KMS-11 (cell line): ENCODE measurements at regions not wholly inside any gene's neighbourhood (a gene's known extent, or its start where the extent isn't known, plus 50 kb on each side); places are given as distances from the start of the nearest gene placed in this dataset.

ENCODE experiments used
- H2AFZ ChIP-seq: fragments of 200-600 bp; sonication (generic); 2 replicates; pipeline ENCODE4 v1.6.1; 2016; ENCODE audit warnings: antibody characterized with exemption, mixed run types, low read depth
- H3K27ac ChIP-seq: fragments of 200-600 bp; sonication (generic); 2 replicates; pipeline ENCODE4 v1.6.1; 2016; ENCODE audit warnings: mild to moderate bottlenecking, mixed run types
- H3K27me3 ChIP-seq: fragments of 200-600 bp; sonication (generic); 2 replicates; pipeline ENCODE4 v1.6.1; 2017; ENCODE audit warnings: mild to moderate bottlenecking, low read depth, mixed run types, moderate library complexity; ENCODE audit not compliant: insufficient read depth
- H3K36me3 ChIP-seq: fragments of 200-600 bp; sonication (generic); 2 replicates; pipeline ENCODE4 v1.6.1; 2017; ENCODE audit warnings: mild to moderate bottlenecking, mixed run types; ENCODE audit not compliant: insufficient read depth
- H3K4me1 ChIP-seq: fragments of 200-600 bp; sonication (generic); 2 replicates; pipeline ENCODE4 v1.6.1; 2016; ENCODE audit warnings: mild to moderate bottlenecking, low read depth, mixed run types; ENCODE audit not compliant: poor library complexity, severe bottlenecking
- H3K4me2 ChIP-seq: fragments of 200-600 bp; sonication (generic); 2 replicates; pipeline ENCODE4 v1.7.0; 2016; ENCODE audit warnings: mild to moderate bottlenecking, mixed run types
- H3K4me3 ChIP-seq: fragments of 200-600 bp; sonication (generic); IDR thresholded peaks from 2 replicates; pipeline ENCODE4 v1.6.1; 2017; ENCODE audit warnings: low read depth, low read length, mixed read lengths; ENCODE audit not compliant: insufficient read depth
- H3K79me2 ChIP-seq: fragments of 200-600 bp; sonication (generic); 2 replicates; pipeline ENCODE4 v1.6.1; 2016; ENCODE audit warnings: low read depth, mixed run types; ENCODE audit not compliant: insufficient read depth
- H3K9ac ChIP-seq: fragments of 200-600 bp; sonication (generic); 2 replicates; pipeline ENCODE4 v1.6.1; 2016; ENCODE audit warnings: mild to moderate bottlenecking, mixed run types
- H4K20me1 ChIP-seq: fragments of 200-600 bp; sonication (generic); 2 replicates; pipeline ENCODE4 v1.6.1; 2016; ENCODE audit warnings: mild to moderate bottlenecking, mixed run types; ENCODE audit not compliant: insufficient read depth
- CTCF ChIP-seq: fragments of 200-600 bp; sonication (generic); conservative IDR thresholded peaks from 2 replicates; pipeline ENCODE4 v1.6.1; 2017; ENCODE audit warnings: low read depth, mild to moderate bottlenecking, antibody characterized with exemption, low read length, moderate library complexity, mixed read lengths

GRCh38 chr22:47623066-47623762 lies 860.8 kb downstream of the TBC1D22A start:
- no peaks in the 10 kb centered on the region for H3K27me3 ChIP-seq
- no peak for TF ChIP-seq CTCF
- no peaks in the 10 kb centered on the region for H3K36me3 ChIP-seq
- no peak overlapping the region for H2AFZ ChIP-seq
- H3K4me2 ChIP-seq: no peak overlapping the region
- H3K4me1 ChIP-seq: no peaks in the 10 kb centered on the region
- H3K27ac ChIP-seq: no peak overlapping the region
- no peak overlapping the region for H3K9ac ChIP-seq
- H3K79me2 ChIP-seq: no peaks in the 10 kb centered on the region
- H3K4me3 ChIP-seq: no peak overlapping the region
- H4K20me1 ChIP-seq: no peaks in the 10 kb centered on the region

GRCh38 chr22:47622541-47622940 lies 860.1 kb downstream of the TBC1D22A start:
- Histone ChIP-seq H3K4me2 (no peak overlapping the region), H4K20me1 (no peaks in the 10 kb centered on the region), H2AFZ (no peak overlapping the region), H3K27me3 (no peaks in the 10 kb centered on the region), H3K9ac (no peak overlapping the region), H3K4me3 (no peak overlapping the region), H3K79me2 (no peaks in the 10 kb centered on the region), H3K27ac (no peak overlapping the region), H3K36me3 (no peaks in the 10 kb centered on the region), H3K4me1 (no peaks in the 10 kb centered on the region)
- TF ChIP-seq CTCF: no peak

DNA sequence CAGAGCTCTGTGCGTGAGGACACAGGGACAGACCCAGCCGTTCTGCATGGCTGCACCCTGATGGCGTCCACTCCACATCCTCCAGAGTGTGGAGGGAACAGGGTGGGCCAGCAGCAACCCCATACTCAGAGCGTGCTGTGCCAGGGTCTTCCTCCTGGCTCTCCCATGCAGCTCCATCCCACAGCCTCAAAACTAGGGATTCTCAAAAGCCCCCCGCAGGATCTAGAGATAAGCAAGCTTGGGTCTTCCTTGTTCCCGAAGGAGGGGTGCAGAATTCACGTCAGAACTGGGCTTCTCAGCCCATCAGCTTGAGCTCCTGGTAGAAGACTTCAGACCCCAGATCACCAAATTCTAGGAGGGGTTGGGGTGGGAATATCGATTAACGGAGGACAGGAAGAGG lies 858.8 kb downstream of the TBC1D22A start:
- Histone ChIP-seq H3K4me3 (no peak overlapping the region), H3K27ac (no peak overlapping the region), H2AFZ (no peak overlapping the region), H3K36me3 (no peaks in the 10 kb centered on the region), H3K9ac (no peak overlapping the region), H3K4me1 (no peaks in the 10 kb centered on the region), H3K4me2 (no peak overlapping the region), H3K79me2 (no peaks in the 10 kb centered on the region), H4K20me1 (no peaks in the 10 kb centered on the region), H3K27me3 (no peaks in the 10 kb centered on the region)
- no peak for TF ChIP-seq CTCF

DNA sequence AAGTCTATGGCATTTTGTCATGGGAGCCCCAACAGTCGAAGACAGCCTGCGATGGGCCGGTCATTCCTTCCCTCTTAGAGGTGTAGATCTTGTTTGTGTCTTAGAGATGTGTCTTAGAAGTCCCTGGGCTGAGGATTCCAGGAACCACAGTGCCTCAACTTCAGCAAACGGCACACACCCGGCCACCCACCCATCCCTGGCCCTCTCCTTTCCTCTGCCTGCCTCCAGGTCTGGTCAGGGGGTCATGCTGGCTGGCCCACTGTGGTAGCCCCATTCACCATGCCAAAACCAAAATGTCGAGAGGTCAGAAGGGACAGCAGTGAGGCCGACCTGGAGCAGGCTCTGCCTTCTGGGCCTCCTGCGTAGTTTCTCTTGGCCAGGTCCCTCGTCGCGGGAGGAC lies 857.9 kb downstream of the TBC1D22A start:
- 0 out of 2 replicates have a peak, but pooled peaks cover 2% of the 10 kb centered on the region for H3K27me3 ChIP-seq
- no peaks in the 10 kb centered on the region for H3K4me1 ChIP-seq
- no peak for TF ChIP-seq CTCF
- no peaks in the 10 kb centered on the region for H4K20me1 ChIP-seq
- H3K4me2 ChIP-seq: no peak overlapping the region
- H3K79me2 ChIP-seq: no peaks in the 10 kb centered on the region
- no peak overlapping the region for H3K4me3 ChIP-seq
- no peak overlapping the region for H3K27ac ChIP-seq
- no peak overlapping the region for H2AFZ ChIP-seq
- H3K36me3 ChIP-seq: no peaks in the 10 kb centered on the region
- no peak overlapping the region for H3K9ac ChIP-seq
